ENCODE measurements at regions not wholly inside any gene's neighbourhood (a gene's known extent, or its start where the extent isn't known, plus 50 kb on each side); places are given as distances from the start of the nearest gene placed in this dataset.

GRCh38 chr2:107334306-107334705, 448.3 kb upstream of the ST6GAL2 start:
- TF ChIP-seq CTCF (IDR thresholded peaks at IDR 0.05): no peak
- TF ChIP-seq EP300 (IDR thresholded peaks at IDR 0.05; ENCODE audit: borderline replicate concordance in 1 of 2, low read depth in 1 of 2, low read length in 1 of 2): no peak
- TF ChIP-seq YY1 (IDR thresholded peaks at IDR 0.05; ENCODE audit: low read depth): no peak
- TF ChIP-seq ZBTB33 (IDR thresholded peaks at IDR 0.05; ENCODE audit: borderline replicate concordance, low read depth): no peak
- TF ChIP-seq SMC3 (IDR thresholded peaks at IDR 0.05; ENCODE audit: low read depth, low read length): no peak

All from SK-N-SH (cell line).